ENCODE measurements at regions not wholly inside any gene's neighbourhood (a gene's known extent, or its start where the extent isn't known, plus 50 kb on each side); places are given as distances from the start of the nearest gene placed in this dataset.

DNA sequence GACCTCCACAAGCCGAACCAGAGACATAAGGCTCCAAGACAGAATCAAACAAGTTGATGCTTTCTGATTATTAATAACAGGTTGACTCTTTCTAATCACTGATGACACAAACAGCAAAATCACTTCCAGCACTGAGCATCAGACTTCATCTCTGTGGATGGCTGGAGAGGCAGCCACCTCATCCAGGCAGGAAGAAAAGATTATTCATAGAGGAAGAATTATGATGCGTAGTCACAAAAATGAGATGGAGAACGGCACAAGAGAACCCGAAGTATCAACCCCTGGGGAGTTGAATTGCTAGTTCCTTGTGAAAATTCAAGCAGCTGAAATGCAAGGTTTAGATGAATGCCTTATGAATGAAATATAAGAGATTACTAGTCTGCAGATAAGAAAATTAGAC, 49.9 kb upstream of the LMCD1 start:
- Histone ChIP-seq H3K27ac (ENCODE audit: low read length) (peak overlapping the region; percentile 14), H3F3A (ENCODE audit: insufficient read depth, low read length, poor library complexity, severe bottlenecking) (no peaks in the 10 kb centered on the region), H3K27me3 (ENCODE audit: insufficient read depth, low read depth, low read length) (no peaks in the 10 kb centered on the region), H4K20me1 (ENCODE audit: insufficient read depth) (no peaks in the 10 kb centered on the region), H3K4me3 (ENCODE audit: low read length) (peak overlapping the region; percentile 9), H3K9me2 (ENCODE audit: insufficient read depth, low read length) (no peaks in the 10 kb centered on the region), H3K79me2 (replicated peaks; ENCODE audit: insufficient read depth, low read length) (no peaks in the 10 kb centered on the region), H3K4me2 (ENCODE audit: low read length) (no peak overlapping the region), H3K9ac (ENCODE audit: low read length) (peak overlapping the region; percentile 3), H3K9me3 (ENCODE audit: low read length) (no peaks in the 10 kb centered on the region), H3K36me3 (ENCODE audit: insufficient read depth, low read length) (no peaks in the 10 kb centered on the region), H2AFZ (ENCODE audit: low read depth, low read length) (no peak overlapping the region)
- TF ChIP-seq RAD21 (conservative IDR thresholded peaks at IDR 0.05) (no peak), POLR2AphosphoS5 (IDR thresholded peaks at IDR 0.05) (no peak), REST (IDR thresholded peaks at IDR 0.05; ENCODE audit: borderline replicate concordance) (no peak), SMC3 (conservative IDR thresholded peaks at IDR 0.05; ENCODE audit: poor library complexity) (no peak), TAF1 (IDR thresholded peaks at IDR 0.05; ENCODE audit: low read depth) (no peak), MXI1 (conservative IDR thresholded peaks at IDR 0.05; ENCODE audit: poor library complexity, severe bottlenecking) (no peak), EP300 (conservative IDR thresholded peaks at IDR 0.05; ENCODE audit: poor library complexity, severe bottlenecking) (no peak), CTCF (IDR thresholded peaks at IDR 0.05; ENCODE audit: poor library complexity, severe bottlenecking) (no peak), EZH2 (IDR thresholded peaks at IDR 0.05; ENCODE audit: borderline replicate concordance, insufficient read depth, low read length, poor library complexity, severe bottlenecking) (no peak)

Small RNAs in the stretch of these regions (small RNA-seq; reads per million reads assigned to genes)
- gene RNU4ATAC17P: 0 reads per million in 3 experiments
